DMS153 treated with DMSO at 0.1 percent for 48 hours (cell line): ENCODE measurements at regions not wholly inside any gene's neighbourhood (a gene's known extent, or its start where the extent isn't known, plus 50 kb on each side); places are given as distances from the start of the nearest gene placed in this dataset.

Source experiments
- DNase-seq: peaks from one replicate; lab custom pipeline; 2025; ENCODE audit not compliant: unreplicated experiment; lab: John Stamatoyannopoulos, UW

DNA sequence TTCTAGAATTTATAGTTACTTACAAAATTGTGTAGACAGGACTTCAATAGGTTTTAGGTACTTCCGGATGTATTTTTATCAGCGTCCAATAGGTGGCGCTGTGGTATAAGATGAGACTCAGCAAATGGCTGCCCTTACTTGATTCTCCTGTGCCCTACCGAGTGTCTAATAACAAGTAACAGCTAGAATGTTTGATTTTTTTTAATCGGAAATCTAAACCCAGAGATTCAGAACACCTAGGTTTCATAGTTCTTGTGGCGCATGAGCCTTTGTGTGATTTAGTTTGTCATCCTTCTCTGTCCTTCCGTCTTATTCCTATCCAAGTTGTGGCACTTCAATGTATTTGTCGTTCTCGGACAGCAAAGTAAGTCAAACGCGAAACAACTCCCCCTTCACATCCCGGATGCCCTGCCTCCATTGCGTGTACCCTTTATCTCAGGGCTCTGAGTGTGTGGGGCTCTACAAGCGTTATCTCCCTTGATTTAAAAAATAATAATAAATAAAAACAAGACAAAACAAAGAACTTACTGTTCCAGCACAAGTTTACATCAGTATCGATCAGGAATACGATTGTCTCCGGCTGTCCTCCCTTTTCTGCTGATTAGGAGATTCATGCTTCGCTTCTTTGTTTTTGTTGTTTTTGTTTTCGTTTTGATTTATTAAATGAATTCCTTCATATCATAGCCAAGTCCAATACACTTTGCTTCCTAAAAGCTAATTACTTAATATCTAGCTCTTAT is 50.7 kb upstream of the SLC30A5 start:
- peak; percentile 41 for DNase-seq

DNA sequence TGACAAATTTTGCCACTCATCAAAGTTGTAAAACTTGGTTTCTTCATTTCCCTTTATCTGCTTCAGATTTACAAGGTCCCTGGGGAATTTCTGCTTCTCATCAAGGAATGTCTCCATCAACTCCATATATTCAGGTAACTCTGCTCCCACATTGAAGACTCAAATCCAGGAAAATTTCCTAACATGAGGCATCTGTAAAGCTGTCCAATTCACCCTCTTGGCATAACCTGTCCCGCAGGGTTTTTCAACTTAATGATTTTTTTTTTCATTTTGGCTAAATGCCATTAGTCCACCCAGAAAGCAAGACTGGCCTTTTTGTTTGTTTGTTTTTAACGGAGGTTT is 50.2 kb upstream of the SLC30A5 start:
- DNase-seq, result no peak
